ENCODE measurements at regions not wholly inside any gene's neighbourhood (a gene's known extent, or its start where the extent isn't known, plus 50 kb on each side); places are given as distances from the start of the nearest gene placed in this dataset.

DNA sequence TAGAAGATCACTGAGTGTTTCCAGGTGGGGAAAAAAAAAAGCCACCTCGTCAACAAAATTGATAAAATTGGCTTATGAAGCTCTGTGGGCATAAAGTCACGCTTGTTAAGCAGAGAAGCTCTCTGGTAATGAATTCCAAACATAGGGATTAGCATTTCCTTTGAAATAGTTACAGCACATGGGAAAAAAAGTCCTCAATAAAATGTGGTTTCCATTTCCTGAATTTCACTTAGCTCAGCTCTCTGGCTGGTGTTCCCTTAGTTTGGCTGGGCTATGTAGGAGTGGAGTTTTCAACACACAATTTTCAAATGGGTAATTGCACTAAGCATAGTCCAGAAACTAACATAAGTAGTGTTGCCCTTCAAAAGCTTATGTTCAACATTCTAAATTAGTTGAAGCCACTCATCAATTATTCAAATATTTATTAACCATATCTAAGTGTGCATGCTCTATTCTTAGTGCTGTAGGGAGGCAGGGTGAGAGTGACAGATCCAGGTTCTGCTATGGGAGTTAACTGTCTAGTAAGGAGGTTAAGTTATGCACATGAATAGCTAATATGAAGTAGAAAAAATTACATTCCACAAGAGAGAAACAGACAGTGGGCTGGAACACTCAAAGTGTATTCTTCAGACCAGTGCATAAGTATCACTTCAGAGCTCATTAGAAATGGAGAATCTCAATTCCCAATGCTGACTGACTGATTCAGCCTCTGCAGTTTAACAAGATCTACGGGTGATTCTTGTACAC lies 445.7 kb downstream of the SMARCA1 start:
- DNase-seq (ENCODE audit: low read depth in 2 of 2) = no peak

- no peak for DNase-seq (ENCODE audit: low read depth in 2 of 2)
Observed at GRCh38 chrX:129071390-129071789, 451.9 kb downstream of the SMARCA1 start.

DNA sequence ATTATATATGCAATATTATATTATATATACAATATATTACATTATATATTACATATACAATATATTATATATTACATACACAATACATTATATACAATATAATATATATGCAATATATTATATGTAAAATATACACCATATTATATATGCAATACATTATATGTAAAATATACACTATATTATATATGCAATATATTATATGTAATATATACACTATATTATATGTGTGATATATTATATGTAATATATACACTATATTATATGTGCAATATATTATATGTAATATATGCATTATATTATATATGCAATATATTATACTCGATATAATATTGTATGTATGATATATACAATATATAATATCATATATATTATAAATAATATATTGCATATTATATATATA lies 457.4 kb downstream of the SMARCA1 start:
- DNase-seq (ENCODE audit: low read depth in 2 of 2) = no peak

DNA sequence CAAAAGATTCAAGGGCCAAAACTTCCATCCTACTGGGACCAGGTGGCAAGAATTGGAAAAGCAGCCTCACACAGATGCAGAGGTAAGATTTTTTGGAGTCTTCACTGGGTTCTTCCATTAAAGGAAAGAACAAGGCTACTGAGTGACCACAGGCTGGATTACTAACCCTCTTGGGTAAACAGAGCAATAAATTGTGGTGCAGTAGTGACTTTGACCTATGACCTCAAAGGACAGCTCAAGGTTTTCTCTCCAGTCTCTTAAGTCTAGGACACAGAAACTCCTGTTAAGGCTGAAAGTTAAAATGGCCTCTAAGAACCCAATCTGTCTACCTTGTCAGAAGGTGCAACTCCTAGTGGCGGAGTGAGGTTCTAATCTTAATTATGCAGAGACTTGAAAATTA lies 464.9 kb downstream of the SMARCA1 start:
- DNase-seq (ENCODE audit: low read depth in 2 of 2) = no peak

DNA sequence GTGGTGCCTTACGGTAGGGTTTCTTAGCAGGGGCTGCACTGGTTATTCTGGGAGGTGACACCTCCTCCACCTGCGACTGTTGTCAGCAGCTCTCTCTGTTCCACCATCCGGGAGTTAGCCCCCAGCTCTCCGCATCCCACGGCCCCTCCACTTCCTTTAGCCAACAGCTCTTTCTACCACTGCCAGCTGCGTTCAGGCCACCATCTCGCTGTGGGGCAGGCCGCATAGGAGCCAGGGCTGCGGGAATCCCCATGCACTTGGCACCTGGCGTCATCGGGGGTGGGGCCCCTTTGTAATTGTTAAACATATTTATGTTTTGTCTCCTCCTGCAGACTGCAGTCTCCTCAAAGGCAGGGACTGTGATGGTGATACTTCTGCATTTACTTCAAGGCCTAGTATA lies 480.2 kb downstream of the SMARCA1 start:
- DNase-seq (ENCODE audit: low read depth in 2 of 2) = no peak

GRCh38 chrX:129041319-129041718 lies 482.0 kb downstream of the SMARCA1 start:
- DNase-seq (ENCODE audit: low read depth in 2 of 2) = no peak

DNA sequence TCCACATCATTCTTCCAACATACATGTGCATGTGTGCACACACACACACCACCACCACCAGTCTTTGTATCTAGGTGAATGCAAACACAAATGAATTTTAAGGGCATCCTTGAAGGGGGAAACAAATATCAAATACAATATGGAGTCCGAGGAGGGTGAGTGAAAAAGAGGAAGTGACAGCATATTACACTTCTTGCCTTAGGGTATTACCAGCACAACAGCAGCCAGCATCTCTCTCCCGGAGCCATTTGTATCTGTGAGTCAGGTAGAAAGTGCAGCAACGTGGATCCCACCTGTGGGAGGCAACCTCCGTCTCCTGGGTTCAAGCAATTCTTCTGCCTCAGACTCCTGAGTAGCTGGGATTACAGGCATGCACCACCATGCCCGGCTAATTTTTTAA lies 483.2 kb downstream of the SMARCA1 start:
- no peak for DNase-seq (ENCODE audit: low read depth in 2 of 2)

- no peak for DNase-seq (ENCODE audit: low read depth in 2 of 2)
Observed at GRCh38 chrX:129039176-129039575, 484.1 kb downstream of the SMARCA1 start.

GRCh38 chrX:129037389-129037788 lies 485.9 kb downstream of the SMARCA1 start:
- no peak for DNase-seq (ENCODE audit: low read depth in 2 of 2)

DNA sequence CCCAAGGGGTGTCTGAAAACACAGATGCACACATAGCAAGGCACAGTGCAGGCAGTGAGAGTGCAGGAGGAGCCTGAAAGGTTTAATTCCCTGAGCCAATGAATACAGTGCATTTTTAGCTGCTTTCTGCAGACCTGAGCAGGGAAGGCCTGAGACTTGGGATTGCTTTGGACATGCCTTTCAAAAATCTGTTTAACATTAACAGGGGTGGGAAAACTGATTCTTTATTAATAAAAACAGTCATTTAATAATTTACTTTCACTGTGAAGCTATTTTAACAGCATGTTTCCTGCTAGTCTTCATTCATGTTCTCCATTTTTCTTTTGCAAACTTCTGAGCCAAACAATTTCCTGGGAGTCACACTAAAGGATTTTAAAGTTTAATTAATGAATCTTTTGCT lies 488.1 kb downstream of the SMARCA1 start:
- DNase-seq (ENCODE audit: low read depth in 2 of 2) = no peak

GRCh38 chrX:129034196-129034595 lies 489.1 kb downstream of the SMARCA1 start:
- no peak for DNase-seq (ENCODE audit: low read depth in 2 of 2)

DNA sequence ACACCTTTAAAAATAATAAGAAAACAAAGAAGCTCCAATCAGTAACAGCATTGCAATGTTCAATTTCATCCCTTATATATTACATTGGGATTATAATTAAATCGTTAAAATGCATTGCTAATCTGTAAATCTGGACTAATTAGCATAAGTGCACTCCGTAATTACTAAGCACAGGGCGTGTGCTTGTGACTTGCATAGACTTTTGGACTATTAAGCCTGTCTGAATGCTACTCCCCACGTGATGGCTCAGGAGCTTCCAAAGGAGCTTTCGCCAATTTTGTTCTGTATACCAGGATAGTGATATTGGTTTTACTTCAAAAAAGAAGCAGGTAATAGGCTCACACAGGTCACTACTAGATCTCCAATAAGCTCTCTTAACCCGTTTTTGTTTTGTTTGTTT lies 497.1 kb downstream of the SMARCA1 start:
- DNase-seq (ENCODE audit: low read depth in 2 of 2) = no peak

DNA sequence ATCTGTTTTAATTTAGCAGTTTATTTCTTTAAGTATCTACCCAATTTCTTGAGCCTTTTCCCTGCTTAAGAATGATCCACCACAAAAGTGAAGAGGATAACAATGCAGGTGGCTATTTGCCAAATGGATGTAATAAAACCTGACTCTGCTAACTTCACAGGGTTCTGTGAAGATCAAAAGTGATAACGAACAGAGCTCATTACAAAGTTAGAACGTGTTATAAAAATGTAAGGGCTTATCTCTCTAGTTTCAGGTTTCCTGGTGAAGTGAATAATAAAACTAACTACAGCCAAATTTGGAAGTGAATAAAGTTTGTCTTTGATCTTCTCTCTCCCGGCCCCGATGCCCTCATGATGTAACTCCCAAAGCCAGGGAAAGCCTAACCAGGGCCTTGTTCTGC lies 497.9 kb downstream of the SMARCA1 start:
- DNase-seq (ENCODE audit: low read depth in 2 of 2) = no peak

DNA sequence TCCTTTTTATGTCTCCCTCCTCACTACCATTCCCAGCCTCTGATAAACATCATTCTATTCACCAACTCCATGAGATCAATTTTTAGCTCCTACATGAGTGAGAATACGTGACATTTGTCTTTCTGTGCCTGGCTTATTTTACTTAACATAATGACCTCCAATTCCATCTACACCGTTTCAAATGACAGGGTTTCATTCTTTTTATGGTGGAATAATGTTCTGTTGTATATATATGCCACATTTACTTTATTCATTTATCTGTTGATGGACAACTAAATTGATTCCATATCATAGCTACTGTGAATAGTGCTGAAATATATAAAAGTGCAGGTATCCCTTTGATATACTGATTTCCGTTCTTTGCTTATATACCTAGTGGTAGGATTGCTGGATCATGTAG lies 503.9 kb downstream of the SMARCA1 start:
- no peak for DNase-seq (ENCODE audit: low read depth in 2 of 2)

GRCh38 chrX:129015381-129015780 lies 507.9 kb downstream of the SMARCA1 start:
- no peak for DNase-seq (ENCODE audit: low read depth in 2 of 2)

- DNase-seq (ENCODE audit: low read depth in 2 of 2) = no peak
Observed at GRCh38 chrX:129013574-129013973, 509.7 kb downstream of the SMARCA1 start.

DNA sequence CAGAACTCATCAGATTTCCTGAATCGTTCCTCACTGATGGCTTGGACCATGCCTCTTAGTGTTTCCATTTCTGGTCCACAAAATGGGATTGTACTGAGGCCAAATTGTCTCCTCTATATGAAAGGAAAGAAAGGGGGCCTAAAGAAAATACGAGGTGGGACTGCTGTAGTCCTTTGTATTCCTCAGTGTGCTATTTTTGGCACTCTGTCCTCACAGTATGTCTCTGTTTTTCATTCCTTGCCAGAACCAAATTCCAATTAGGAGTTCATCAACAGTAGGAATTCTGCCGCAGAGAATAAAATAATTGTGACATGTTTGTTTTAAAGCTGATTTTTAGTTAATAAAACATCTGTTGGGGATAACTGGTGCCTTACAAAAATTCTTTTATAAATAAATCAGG lies 515.7 kb downstream of the SMARCA1 start:
- no peak for DNase-seq (ENCODE audit: low read depth in 2 of 2)

DNA sequence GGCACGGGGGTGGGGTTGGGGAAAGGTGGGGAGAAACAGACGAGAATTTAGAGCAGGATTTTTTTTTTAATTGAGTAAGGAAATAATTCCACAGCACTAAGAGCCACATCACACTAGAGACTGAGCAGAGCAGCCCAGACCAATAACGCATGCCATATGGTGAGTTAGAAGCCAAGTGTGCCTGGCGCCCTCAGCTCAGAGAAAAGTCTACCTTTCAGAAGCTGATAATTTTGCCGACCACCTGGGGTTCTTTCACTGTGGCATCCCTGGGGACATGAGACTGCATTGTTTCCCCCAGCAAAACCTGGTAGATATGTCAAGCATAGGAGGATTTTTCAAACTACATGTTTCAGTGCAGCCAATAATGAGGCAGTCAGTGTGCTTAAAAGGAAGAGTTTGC lies 516.8 kb downstream of the SMARCA1 start:
- DNase-seq (ENCODE audit: low read depth in 2 of 2) = no peak

DNA sequence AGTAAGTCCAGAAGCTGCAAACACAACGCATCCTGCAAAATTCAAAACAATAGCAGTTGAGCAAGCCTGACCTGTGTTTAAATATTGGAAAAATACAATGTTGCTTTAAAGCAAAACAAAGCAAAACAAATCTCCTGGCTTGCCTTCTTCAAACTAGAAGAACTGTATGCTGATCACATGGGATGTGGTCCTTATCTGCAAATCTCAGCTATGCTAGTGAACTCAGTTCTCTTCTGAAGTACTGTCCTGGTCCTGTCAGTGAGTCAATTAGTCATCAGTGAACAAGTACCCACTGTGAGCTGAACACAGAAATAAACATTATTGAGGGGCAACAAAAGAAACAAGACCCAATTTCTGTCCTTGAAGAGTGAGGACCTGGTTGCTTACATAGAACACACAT lies 522.5 kb downstream of the SMARCA1 start:
- DNase-seq (ENCODE audit: low read depth in 2 of 2) = no peak

DNA sequence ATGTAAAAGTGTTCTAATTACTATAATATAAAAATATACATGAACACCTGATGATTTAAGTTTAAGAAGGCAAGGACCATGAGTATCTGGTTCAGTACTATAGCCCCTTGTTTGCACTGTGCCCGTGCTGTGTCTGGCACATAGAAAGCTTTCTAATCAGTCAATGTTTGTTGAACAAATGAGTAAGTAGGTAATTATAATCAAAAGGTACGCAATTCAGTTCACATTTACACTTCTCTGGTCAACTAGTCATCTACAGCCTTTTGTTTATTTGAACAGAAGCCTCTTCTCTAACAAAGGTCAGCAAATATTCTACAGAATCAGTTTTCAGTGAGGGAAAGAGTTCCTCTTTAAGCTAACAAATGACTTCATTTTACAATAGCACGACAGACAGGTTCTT lies 523.3 kb downstream of the SMARCA1 start:
- no peak for DNase-seq (ENCODE audit: low read depth in 2 of 2)

DNA sequence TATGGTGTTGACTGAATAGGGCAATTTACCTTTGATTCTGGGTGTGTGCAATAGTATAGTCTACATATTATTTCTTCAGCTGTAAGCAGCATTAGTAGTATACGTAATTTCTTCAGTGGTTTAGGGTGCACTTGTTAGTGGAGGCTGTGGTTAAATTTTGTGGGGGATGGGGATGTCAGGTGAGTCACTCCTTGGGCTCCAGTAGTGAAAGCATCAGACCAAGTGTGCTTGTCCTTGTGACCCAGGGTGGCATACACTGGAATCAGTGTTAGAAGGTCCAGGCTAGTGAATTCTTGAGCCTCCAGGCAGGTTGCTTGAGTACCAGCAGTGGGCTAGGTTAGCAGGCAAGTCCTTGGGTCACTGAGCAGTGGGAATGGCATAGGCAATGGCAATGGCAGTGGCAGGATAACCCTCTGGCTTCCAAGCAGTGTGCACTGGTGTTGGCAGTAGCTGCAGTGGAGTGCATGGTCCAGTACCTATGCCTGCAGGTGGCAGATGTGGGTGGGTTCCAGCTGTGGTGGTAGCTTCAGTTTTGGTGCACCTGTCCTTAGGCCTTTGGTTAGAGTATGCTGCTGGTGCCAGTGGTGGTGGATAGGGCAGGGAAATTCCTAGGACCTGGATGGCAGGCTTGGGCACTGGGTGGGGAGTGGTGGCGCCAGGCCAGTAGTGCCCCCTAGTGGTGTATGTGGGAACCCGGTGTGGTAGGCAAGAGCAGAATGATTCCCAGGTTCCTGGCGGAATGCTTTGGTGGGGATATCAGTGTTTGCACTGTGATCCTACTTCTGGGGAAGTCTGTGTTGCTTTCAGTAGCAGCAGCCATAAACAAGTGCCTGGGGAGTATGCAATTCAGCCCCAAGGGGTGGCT lies 531.0 kb downstream of the SMARCA1 start:
- no peak for DNase-seq (ENCODE audit: low read depth in 2 of 2)

DNA sequence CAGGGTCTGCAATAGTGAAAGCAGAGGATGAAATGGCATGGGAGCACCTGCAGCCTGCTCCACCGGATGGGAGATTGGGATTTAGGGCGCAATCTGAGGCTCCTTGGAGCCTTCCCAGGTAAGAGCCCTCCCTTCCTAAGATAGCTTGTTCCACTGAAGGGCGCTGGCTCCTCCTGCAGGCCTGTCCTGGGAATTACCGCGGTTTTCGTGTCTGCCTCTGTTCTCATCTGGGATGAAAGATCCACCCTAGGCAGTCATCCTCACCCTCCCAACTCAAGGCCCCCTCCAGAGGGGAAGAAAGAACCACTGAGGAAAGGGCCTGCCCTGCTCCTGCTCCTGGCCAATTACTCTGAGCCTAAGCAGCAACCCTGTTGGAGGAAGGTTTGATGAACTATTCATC lies 547.5 kb downstream of the SMARCA1 start:
- no peak for DNase-seq (ENCODE audit: low read depth in 2 of 2)

GRCh38 chrX:128973033-128973432 lies 550.3 kb downstream of the SMARCA1 start:
- DNase-seq (ENCODE audit: low read depth in 2 of 2) = no peak
